HEK293 (cell line): ENCODE measurements at regions not wholly inside any gene's neighbourhood (a gene's known extent, or its start where the extent isn't known, plus 50 kb on each side); places are given as distances from the start of the nearest gene placed in this dataset.
A peak's percentile ranks its signal among the peaks of the same experiment; 100 is the strongest.

Experiments
- EGR2 ChIP-seq: fragments of 450-650 bp; formaldehyde crosslinking; IDR thresholded peaks from 2 replicates; pipeline ENCODE4 v1.5.1; 2016; ENCODE audit warnings: low read depth, missing biosample characterization, missing genetic modification characterization
- KLF10 ChIP-seq: fragments of 450-650 bp; IDR thresholded peaks from 2 replicates; pipeline ENCODE4 v1.5.1; 2018; ENCODE audit warnings: missing biosample characterization, mild to moderate bottlenecking, missing genetic modification characterization
- KLF16 ChIP-seq: fragments of 450-650 bp; formaldehyde crosslinking; IDR thresholded peaks from 2 replicates; pipeline ENCODE4 v1.5.1; 2017; ENCODE audit warnings: missing biosample characterization, missing genetic modification characterization
- MZF1 ChIP-seq: fragments of 450-650 bp; formaldehyde crosslinking; IDR thresholded peaks from 2 replicates; pipeline ENCODE4 v1.5.1; 2017; ENCODE audit warnings: missing biosample characterization, missing genetic modification characterization, borderline replicate concordance
- PRDM1 ChIP-seq: fragments of 450-650 bp; formaldehyde crosslinking; IDR thresholded peaks from 2 replicates; pipeline ENCODE4; 2016; ENCODE audit warnings: missing biosample characterization, missing genetic modification characterization
- SCRT2 ChIP-seq: fragments of 450-650 bp; formaldehyde crosslinking; IDR thresholded peaks from 2 replicates; pipeline ENCODE4 v1.5.1; 2016; ENCODE audit warnings: missing biosample characterization, missing genetic modification characterization
- YY2 ChIP-seq: fragments of 450-650 bp; formaldehyde crosslinking; IDR thresholded peaks from 2 replicates; pipeline ENCODE4 v1.5.1; 2016; ENCODE audit warnings: missing biosample characterization, missing genetic modification characterization
- ZFP37 ChIP-seq: fragments of 450-650 bp; formaldehyde crosslinking; IDR thresholded peaks from 2 replicates; pipeline ENCODE4 v1.5.1; 2016; ENCODE audit warnings: missing biosample characterization, missing genetic modification characterization
- ZNF10 ChIP-seq: fragments of 450-650 bp; formaldehyde crosslinking; IDR thresholded peaks from 2 replicates; pipeline ENCODE4 v1.5.1; 2017; ENCODE audit warnings: missing biosample characterization, missing genetic modification characterization
- ZNF366 ChIP-seq: fragments of 450-650 bp; formaldehyde crosslinking; conservative IDR thresholded peaks from 2 replicates; pipeline ENCODE4 v1.5.1; 2016; ENCODE audit warnings: missing biosample characterization, missing genetic modification characterization
- ZNF433 ChIP-seq: fragments of 450-650 bp; formaldehyde crosslinking; IDR thresholded peaks from 2 replicates; pipeline ENCODE4 v1.5.1; 2016; ENCODE audit warnings: missing biosample characterization, missing genetic modification characterization, low read depth
- ZNF501 ChIP-seq: fragments of 450-650 bp; formaldehyde crosslinking; IDR thresholded peaks from 2 replicates; pipeline ENCODE4 v1.5.1; 2016; ENCODE audit warnings: missing biosample characterization, missing genetic modification characterization
- ZNF629 ChIP-seq: fragments of 450-650 bp; formaldehyde crosslinking; IDR thresholded peaks from 2 replicates; pipeline ENCODE4 v1.5.1; 2017; ENCODE audit warnings: missing biosample characterization, missing genetic modification characterization
- ZXDB ChIP-seq: fragments of 450-650 bp; formaldehyde crosslinking; IDR thresholded peaks from 2 replicates; pipeline ENCODE4 v1.5.1; 2016; ENCODE audit warnings: missing biosample characterization, missing genetic modification characterization
- TF ChIP-seq, protein P1 (sequence below): fragments of 450-650 bp; formaldehyde crosslinking; IDR thresholded peaks from 2 replicates; pipeline ENCODE4 v1.5.1; 2016; ENCODE audit warnings: missing biosample characterization, missing genetic modification characterization
- TF ChIP-seq, protein P2 (sequence below): fragments of 450-650 bp; formaldehyde crosslinking; IDR thresholded peaks from 2 replicates; pipeline ENCODE4 v1.5.1; 2016; ENCODE audit warnings: missing biosample characterization, missing genetic modification characterization
- TF ChIP-seq, protein P3 (sequence below): fragments of 450-650 bp; IDR thresholded peaks from 2 replicates; pipeline ENCODE4 v1.5.1; 2018; ENCODE audit warnings: missing biosample characterization, mild to moderate bottlenecking, missing genetic modification characterization
- TF ChIP-seq, protein P4 (sequence below): fragments of 450-650 bp; formaldehyde crosslinking; IDR thresholded peaks from 2 replicates; pipeline ENCODE4 v1.5.0; 2017; ENCODE audit warnings: missing biosample characterization, missing genetic modification characterization, borderline replicate concordance
- TF ChIP-seq, protein P5 (sequence below): fragments of 450-650 bp; formaldehyde crosslinking; IDR thresholded peaks from 2 replicates; pipeline ENCODE4 v1.5.1; 2016; ENCODE audit warnings: missing biosample characterization, missing genetic modification characterization, low read depth
- TF ChIP-seq, protein P6 (sequence below): fragments of 450-650 bp; formaldehyde crosslinking; IDR thresholded peaks from 2 replicates; pipeline ENCODE4 v1.5.1; 2016; ENCODE audit warnings: missing biosample characterization, missing genetic modification characterization

DNA sequence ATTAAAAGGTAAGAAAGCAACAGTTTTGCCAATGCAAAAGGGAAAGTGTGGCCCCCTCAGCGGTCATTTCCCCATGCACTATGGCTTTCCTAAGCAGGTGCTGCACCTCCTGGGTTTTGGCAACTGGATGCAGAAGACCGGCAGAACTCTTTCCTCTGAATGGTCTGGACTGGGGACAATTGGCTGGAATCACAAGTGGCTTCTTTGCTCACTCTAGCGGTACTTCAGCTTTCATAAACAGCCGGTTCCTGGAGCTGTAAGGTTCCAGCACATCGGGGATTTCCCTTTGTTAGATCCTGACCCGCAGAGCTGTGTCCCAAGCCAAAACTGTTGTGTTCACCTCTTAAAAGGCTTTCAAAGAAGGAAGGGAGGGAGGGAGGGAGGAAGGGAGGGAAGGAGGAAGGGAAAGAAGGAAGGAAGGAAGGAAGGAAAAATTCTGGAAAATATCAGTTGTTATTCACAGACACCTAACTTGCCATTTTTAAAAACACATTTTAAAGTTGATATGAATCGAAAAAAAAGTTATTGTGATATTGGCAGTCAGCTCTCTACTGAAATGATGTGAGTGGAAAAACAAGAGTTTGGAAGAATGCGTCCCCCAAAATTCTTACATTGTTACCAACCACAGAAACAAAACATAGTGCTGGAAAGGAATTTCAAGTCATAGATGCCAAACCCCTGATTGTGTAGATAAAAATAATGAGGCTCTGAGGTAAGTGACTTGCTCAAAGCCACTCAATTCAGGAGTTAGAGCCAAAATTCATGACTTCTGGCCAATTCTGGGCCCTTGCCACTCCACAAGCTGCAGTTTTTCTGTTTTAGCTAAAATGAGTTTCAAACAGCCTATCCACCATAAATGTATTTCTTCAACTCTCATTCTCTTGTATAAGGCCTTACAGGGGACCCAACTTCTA is 220.6 kb upstream of the HMGA2 start (continued):
- TF ChIP-seq KLF16 (tag by site-specific recombination) (no peak), KLF10 (tag by site-specific recombination) (0 out of 2 replicates have a peak, but pooled peaks have one; percentile 15), EGR2 (tag by site-specific recombination) (no peak), ZNF10 (tag by site-specific recombination) (peak; percentile 99), PRDM1 (tag by site-specific recombination) (peak; percentile 92), SCRT2 (tag by site-specific recombination) (peak; percentile 63), YY2 (tag by site-specific recombination) (no peak), ZNF501 (tag by site-specific recombination) (no peak), ZNF629 (tag by site-specific recombination) (no peak), ZXDB (tag by site-specific recombination) (no peak), MZF1 (peak; percentile 58; the same call in 1 of the 2 replicates), ZFP37 (tag by site-specific recombination) (no peak), ZNF433 (no peak), ZNF366 (tag by site-specific recombination) (peak; percentile 93)
- TF ChIP-seq, protein P1, sequence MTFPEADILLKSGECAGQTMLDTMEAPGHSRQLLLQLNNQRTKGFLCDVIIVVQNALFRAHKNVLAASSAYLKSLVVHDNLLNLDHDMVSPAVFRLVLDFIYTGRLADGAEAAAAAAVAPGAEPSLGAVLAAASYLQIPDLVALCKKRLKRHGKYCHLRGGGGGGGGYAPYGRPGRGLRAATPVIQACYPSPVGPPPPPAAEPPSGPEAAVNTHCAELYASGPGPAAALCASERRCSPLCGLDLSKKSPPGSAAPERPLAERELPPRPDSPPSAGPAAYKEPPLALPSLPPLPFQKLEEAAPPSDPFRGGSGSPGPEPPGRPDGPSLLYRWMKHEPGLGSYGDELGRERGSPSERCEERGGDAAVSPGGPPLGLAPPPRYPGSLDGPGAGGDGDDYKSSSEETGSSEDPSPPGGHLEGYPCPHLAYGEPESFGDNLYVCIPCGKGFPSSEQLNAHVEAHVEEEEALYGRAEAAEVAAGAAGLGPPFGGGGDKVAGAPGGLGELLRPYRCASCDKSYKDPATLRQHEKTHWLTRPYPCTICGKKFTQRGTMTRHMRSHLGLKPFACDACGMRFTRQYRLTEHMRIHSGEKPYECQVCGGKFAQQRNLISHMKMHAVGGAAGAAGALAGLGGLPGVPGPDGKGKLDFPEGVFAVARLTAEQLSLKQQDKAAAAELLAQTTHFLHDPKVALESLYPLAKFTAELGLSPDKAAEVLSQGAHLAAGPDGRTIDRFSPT: no peak
- TF ChIP-seq, protein P2, sequence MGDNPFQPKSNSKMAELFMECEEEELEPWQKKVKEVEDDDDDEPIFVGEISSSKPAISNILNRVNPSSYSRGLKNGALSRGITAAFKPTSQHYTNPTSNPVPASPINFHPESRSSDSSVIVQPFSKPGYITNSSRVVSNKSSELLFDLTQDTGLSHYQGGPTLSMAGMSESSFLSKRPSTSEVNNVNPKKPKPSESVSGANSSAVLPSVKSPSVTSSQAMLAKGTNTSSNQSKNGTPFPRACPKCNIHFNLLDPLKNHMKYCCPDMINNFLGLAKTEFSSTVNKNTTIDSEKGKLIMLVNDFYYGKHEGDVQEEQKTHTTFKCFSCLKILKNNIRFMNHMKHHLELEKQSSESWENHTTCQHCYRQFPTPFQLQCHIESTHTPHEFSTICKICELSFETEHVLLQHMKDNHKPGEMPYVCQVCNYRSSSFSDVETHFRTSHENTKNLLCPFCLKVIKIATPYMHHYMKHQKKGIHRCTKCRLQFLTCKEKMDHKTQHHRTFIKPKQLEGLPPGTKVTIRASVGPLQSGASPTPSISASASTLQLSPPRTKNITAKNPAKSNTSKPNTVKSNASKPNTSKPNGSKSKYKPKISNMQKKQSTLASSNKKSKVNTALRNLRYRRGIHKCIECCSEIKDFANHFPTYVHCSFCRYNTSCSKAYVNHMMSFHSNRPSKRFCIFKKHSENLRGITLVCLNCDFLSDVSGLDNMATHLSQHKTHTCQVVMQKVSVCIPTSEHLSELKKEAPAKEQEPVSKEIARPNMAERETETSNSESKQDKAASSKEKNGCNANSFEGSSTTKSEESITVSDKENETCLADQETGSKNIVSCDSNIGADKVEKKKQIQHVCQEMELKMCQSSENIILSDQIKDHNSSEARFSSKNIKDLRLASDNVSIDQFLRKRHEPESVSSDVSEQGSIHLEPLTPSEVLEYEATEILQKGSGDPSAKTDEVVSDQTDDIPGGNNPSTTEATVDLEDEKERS (tag by site-specific recombination): no peak
- TF ChIP-seq, protein P3, sequence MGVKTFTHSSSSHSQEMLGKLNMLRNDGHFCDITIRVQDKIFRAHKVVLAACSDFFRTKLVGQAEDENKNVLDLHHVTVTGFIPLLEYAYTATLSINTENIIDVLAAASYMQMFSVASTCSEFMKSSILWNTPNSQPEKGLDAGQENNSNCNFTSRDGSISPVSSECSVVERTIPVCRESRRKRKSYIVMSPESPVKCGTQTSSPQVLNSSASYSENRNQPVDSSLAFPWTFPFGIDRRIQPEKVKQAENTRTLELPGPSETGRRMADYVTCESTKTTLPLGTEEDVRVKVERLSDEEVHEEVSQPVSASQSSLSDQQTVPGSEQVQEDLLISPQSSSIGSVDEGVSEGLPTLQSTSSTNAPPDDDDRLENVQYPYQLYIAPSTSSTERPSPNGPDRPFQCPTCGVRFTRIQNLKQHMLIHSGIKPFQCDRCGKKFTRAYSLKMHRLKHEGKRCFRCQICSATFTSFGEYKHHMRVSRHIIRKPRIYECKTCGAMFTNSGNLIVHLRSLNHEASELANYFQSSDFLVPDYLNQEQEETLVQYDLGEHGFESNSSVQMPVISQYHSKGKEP: 0 out of 2 replicates have a peak, but pooled peaks have one; percentile 26
- TF ChIP-seq, protein P4, sequence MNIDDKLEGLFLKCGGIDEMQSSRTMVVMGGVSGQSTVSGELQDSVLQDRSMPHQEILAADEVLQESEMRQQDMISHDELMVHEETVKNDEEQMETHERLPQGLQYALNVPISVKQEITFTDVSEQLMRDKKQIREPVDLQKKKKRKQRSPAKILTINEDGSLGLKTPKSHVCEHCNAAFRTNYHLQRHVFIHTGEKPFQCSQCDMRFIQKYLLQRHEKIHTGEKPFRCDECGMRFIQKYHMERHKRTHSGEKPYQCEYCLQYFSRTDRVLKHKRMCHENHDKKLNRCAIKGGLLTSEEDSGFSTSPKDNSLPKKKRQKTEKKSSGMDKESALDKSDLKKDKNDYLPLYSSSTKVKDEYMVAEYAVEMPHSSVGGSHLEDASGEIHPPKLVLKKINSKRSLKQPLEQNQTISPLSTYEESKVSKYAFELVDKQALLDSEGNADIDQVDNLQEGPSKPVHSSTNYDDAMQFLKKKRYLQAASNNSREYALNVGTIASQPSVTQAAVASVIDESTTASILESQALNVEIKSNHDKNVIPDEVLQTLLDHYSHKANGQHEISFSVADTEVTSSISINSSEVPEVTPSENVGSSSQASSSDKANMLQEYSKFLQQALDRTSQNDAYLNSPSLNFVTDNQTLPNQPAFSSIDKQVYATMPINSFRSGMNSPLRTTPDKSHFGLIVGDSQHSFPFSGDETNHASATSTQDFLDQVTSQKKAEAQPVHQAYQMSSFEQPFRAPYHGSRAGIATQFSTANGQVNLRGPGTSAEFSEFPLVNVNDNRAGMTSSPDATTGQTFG (tag by site-specific recombination): no peak
- TF ChIP-seq, protein P5, sequence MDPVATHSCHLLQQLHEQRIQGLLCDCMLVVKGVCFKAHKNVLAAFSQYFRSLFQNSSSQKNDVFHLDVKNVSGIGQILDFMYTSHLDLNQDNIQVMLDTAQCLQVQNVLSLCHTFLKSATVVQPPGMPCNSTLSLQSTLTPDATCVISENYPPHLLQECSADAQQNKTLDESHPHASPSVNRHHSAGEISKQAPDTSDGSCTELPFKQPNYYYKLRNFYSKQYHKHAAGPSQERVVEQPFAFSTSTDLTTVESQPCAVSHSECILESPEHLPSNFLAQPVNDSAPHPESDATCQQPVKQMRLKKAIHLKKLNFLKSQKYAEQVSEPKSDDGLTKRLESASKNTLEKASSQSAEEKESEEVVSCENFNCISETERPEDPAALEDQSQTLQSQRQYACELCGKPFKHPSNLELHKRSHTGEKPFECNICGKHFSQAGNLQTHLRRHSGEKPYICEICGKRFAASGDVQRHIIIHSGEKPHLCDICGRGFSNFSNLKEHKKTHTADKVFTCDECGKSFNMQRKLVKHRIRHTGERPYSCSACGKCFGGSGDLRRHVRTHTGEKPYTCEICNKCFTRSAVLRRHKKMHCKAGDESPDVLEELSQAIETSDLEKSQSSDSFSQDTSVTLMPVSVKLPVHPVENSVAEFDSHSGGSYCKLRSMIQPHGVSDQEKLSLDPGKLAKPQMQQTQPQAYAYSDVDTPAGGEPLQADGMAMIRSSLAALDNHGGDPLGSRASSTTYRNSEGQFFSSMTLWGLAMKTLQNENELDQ: no peak
- TF ChIP-seq, protein P6, sequence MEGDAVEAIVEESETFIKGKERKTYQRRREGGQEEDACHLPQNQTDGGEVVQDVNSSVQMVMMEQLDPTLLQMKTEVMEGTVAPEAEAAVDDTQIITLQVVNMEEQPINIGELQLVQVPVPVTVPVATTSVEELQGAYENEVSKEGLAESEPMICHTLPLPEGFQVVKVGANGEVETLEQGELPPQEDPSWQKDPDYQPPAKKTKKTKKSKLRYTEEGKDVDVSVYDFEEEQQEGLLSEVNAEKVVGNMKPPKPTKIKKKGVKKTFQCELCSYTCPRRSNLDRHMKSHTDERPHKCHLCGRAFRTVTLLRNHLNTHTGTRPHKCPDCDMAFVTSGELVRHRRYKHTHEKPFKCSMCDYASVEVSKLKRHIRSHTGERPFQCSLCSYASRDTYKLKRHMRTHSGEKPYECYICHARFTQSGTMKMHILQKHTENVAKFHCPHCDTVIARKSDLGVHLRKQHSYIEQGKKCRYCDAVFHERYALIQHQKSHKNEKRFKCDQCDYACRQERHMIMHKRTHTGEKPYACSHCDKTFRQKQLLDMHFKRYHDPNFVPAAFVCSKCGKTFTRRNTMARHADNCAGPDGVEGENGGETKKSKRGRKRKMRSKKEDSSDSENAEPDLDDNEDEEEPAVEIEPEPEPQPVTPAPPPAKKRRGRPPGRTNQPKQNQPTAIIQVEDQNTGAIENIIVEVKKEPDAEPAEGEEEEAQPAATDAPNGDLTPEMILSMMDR (tag by site-specific recombination): peak; percentile 30; the same call in 1 of the 2 replicates
